Activated T-cell treated with anti-CD3 and anti-CD28 coated beads, Interleukin-2, amount 50 U/mL, for 48 hours (primary cell): ENCODE measurements at regions not wholly inside any gene's neighbourhood (a gene's known extent, or its start where the extent isn't known, plus 50 kb on each side); places are given as distances from the start of the nearest gene placed in this dataset.

Experiments
- DNase-seq, 2 experiments: peaks; one replicate each; pipeline ENCODE4 v3.0.0-alpha.2; 2020

DNA sequence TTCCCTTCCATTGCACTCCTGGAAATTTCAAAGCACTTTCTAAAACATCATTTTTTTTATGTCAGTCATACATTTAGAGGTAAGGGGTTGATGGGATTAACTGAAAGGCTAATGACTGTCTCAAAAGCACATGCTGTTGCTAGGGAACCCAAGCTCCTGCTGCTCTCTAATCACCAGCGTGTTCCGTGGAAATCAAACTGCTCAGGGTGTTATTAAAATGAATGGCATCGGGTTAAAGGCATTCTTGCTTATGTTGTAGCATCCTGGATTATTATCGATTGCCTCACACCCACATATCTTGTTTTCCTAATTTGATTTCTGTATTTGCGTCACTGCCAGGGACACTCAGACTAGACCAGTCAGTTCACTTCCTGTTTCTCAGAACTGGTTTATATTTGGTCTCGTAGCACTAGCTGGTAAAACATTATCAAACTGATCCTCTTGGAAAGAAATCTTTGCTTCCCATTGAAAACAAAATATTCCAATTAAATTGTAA lies 216.5 kb upstream of the MKLN1 start:
- DNase-seq: no peak

DNA sequence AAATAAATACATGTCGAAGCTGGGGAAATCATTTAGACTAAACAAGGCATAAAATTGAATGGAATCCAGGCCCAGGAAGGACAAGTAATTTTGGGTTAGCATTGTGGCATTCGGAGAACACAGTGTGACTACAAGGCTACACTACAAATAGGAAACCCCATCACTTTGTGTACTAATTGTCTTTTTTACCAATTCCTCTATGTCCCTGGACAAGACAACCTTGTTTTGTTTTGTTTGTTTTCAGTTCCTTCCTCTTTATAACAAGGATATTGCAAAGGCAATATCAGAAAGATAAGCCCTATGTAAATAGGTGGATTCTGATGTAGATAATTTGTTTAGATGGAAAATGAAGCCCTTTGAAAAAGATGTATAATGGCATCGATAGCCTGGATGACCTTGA lies 215.9 kb upstream of the MKLN1 start:
- no peak for DNase-seq

DNA sequence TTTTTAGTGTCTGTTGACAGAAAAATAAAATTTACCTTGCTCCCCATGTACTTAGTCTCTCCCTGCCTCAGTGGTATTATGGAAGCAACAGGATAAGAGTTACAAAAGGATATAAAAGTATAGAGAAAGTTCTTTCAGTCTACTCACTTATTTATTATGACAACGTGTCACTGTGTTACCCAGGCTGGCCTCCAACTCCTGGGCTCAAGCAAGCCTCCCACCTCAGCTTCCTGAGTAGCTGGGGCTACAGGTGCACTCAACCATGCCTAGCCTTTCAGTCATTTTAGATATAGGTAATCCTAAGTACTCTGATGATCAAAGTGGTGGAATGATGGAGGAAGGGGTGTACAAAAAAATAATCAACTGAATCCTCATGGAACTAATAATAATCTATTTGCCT lies 215.2 kb upstream of the MKLN1 start:
- DNase-seq: no peak

DNA sequence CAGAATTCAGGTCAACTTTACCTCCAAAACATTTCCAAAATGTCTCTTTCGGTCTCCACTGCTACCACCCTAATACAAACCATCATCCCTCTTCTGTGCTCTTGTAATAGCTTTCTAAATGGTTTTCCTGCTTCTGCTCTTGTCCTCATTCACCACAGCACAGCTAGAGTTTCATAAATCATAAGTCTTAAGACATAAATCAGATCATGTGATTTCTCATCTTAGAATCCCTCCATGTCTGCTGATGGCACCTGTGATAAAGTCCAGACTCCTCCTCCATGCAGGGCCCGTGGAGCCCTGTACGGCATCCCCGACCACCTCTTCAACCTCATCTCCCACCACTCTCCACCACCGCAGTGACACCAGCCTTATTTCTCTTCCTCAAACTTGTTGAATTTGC lies 212.3 kb upstream of the MKLN1 start:
- DNase-seq: no peak

DNA sequence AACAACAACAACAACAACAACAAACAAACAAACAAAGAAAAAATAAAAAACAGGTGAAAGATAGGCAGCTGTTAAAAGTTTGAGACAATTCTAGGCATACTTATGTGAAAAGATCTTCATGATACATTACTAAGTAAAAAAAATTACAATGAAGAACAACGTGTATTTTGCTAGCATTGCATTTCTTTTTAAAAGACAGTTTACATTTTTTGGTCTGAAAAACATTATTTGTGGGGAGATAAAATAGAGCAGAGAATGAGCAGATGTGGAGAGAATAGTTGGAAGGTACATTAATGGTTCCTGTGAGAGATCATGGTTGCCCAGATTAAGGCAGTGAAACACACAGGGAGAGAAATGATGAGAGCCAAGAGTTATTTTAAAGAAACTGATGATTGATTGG lies 210.2 kb upstream of the MKLN1 start:
- DNase-seq: no peak

DNA sequence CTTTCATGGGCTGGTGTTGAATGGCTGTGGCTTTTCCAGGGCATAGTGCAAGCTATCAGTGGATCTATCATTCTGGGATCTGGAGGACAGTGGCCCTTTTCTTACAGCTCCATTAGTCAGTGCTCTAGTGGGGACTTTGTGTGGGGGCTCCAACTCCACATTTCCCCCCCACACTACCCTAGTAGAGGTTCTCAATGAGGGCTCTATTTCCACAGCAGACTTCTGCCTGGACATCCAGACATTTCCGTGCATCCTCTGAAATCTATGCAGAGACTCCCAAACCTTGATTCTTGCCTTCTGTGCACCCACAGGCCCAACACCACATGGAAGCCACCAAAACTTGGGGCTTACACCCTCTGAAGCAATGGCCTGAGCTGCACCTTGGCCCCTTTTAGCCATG lies 208.3 kb upstream of the MKLN1 start:
- DNase-seq: no peak

DNA sequence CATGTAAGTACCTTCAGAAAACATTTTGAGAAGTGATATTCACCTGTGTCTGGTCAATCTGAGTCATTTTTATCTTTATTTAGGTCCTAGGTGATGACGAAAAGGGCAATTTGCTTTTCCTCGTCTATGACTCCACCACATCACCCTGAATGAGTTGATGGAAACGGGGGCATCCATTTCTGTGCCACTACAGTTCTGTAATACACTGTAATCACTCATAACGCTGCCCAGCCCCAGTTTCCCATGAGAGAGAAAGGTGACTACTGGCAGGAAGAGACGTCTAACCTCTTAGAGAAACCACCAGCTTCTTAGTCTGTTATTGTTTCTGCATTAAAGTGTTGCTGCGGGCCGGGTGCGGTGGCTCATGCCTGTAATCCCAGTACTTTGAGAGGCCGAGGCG lies 205.3 kb upstream of the MKLN1 start:
- no peak for DNase-seq

DNA sequence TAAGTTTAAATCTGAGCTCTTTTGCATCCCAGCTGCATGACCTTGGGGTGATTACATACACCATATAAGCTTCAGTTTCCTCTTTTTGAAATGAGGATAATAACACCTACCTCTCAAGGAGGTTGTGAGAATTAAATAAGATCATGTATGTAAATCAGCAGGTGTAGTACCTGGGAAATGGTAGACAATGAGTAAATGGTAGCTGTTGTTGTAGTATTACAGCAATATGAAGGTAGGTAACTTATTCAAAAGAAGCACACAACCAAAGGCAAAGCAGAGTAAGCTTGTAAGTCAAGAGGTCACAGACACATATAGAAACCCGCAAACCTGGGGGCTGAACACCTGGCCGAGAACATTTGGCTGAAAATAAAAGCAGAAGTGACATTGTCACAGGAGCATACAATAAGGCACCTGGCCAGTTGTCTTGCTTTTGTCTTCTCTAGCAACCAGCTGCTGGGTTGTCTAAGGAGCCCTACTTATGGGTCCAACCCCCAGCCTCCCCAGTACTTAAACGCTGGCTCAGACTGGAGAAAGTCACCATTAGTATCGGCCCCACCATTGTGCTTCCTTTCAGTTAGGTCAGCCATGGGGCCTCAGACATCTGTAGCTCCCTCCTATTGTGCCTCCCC lies 203.6 kb upstream of the MKLN1 start:
- no peak for DNase-seq

DNA sequence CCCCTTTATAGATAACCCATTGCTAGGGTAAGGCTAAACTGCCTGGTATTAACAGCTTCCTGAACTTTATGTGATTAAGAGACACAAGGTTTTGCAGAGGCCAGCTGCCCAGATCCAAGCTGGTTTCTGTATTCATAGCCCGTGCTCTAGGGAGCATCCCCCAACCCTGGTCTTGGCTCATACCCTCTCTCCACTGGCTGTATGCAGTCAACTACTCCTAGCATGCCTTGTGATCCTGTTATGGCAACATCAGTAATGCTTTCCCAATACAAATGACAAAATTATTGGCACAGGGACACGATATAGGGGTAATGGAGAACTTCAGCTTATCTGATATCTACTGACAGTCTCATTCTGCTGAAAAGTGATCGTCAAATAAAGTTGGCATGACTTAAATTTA lies 202.8 kb upstream of the MKLN1 start:
- DNase-seq: no peak

DNA sequence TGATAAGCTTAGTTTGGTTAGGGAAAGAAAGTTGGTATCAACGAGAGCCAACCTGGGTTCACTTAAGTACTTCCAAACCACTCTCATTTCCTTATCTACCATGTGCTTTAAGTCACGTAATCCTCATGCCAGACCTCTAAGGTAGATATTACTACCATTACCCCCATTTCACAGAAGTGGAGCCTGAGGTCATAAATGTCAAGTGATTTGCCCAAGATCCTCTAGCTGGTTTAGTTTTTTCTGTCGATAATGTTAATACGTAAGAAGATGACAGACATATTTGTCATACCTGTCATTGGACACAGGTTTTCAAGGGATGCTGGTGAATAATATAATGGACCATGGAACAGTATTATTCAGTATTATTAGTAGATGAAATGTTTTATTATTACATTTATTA lies 197.4 kb upstream of the MKLN1 start:
- DNase-seq: no peak

DNA sequence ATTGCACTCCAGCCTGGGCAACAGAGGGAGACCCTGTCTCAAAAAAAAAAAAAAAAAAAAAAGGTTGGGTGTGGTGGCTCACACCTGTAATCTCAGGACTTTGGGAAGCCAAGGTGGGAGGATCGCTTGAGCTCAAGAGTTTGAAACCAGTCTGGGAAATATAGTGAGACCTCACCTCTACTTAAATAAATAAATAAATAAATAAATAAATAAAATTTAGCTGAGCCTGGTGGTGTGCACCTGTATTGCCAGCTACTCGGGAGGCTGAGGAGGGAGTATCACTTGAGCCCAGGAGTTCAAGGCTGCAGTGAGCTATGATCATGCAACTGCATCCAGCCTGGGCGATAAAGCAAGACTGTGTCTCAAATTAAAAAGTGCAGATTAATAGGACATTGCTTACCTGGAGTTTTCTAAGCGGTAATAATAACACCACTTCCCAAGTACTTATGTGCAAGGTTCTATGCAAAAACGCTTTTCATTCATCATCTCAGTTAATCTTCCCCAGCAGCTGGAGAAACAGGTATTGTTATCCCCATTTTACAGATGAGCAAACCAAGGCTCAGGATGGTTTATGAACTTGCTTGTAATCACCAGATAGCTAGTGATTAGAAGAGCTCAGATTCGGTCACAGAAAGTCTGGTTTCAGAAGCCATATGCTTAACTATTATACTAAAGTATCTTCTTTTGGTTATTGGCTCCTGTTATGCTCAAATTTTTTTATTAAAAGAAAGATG lies 196.5 kb upstream of the MKLN1 start:
- DNase-seq: no peak

DNA sequence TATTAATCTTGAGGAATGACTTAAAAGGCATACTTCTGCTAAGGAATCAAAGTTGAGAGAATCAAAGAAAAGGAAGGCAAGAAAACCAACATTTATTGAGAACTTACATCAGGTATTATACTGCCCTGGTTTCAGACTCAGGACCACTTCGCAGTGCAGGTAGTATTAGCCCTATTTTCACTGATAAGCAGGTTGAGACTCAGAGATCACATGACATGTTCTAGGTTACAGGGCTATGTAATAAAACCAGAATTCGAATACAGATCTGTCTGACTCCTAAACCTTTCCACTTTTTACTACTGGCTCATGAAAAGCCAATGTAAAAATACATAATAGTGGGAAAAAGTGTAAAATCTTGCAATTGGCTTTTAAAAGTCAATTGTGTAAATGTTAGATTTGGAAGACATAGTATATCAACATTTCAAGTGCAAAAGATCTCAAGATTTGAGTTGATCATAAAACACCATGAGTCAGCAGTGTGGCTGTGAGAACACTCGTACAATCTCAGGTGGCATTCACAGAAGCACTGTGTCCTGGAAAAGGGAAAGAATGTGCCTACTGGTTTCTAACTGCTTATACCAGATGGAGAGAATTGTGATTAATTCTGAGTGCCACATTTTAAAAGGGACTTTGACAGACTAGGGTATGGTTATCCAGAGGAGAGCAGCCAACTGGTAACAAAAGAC lies 195.8 kb upstream of the MKLN1 start:
- DNase-seq: no peak

DNA sequence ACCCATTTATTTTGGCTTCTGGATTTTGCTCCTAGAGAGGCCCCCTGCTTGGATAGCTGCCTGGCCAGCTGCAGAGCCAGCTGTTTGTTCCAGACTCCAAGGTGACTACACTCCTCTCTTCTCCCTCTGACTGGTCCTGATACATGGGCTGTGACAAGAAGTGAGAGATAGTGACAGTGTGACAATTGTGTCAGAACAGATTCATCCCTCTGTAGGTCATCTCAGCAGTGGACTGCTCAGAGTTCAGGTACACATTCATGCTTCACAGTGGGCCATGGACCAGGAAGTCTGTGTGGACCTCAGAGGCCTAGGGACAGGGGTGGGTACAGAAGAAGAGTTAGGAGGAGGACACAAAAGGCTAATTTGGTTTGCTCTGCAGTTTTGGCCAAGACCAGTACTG lies 188.2 kb upstream of the MKLN1 start:
- no peak for DNase-seq

DNA sequence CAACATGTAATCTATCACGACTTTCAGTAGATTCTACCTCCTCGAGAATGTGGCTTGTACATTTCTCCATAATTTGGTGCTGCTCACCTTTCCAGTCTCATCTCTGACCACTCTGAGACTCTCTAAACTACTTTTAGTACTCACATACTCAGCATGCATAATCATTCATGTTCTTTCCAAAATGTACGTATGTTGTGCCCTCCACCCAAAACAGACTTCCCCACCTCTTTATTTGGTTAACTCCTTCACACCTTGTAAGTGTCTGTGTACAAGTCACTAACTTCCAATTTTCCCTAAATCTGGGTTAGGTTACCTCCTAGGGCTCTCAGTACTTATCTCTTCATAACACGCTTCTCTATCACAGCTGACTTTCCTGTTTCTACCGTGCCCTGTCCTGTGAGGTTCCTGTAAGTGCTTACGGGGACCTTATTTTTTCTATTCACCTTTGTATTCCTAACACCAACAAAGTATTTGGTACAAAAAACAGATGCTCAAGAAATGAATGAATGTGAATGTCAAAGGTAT lies 186.2 kb upstream of the MKLN1 start:
- DNase-seq: no peak

DNA sequence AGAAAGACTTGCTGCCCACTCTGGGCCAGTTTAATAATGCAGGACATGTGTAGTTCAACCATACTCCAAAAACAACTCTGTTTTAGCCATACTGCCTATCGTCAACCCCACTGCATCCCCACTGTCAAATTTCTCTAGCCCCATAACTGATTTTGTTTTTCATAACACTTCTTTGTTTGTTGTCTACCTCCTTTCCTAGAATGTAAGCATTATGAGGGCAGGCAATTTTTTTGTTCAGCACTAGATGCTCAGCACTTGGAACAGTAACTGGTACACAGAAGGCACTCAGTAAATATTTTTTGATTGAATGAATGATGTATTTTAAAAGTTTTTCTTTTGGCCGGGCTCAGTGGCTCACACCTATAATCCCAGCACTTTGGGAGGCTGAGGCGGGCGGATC lies 183.8 kb upstream of the MKLN1 start:
- DNase-seq: no peak

DNA sequence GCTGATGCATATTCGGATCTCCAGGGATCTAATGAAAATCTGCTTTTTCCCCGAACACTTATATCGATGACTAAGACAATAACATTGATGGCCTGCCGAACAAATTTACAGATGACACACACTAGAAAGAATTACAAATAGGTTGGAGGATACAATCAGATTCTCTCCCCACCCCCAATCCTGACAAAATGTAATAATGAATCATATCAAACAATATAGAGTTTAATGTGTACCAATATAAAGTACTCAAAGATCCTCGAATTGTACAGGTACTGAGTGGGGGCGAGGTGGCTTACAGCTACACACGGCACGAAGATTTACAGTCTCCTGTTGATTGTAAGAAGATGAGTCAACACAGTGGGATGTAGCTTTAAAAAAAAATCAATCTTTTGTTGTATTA lies 182.7 kb upstream of the MKLN1 start:
- no peak for DNase-seq

DNA sequence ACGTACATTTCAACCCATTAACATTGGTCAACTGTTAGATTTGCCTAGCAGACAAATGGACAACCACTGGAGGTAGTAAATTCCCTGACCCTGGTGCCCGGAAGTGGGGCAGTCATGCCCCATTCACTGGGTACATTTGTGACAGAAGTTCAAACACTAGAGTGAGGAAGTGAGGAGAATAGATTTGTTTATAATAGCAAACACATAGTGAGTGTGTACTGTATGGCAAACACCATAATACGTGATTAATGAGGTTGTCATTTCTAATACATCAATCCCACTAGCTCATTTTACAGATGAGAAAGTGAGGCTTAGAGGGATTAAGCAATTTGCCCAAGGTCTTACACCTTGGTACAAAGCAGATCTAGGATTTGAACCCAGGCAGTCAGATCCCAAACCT lies 181.9 kb upstream of the MKLN1 start:
- DNase-seq: no peak

DNA sequence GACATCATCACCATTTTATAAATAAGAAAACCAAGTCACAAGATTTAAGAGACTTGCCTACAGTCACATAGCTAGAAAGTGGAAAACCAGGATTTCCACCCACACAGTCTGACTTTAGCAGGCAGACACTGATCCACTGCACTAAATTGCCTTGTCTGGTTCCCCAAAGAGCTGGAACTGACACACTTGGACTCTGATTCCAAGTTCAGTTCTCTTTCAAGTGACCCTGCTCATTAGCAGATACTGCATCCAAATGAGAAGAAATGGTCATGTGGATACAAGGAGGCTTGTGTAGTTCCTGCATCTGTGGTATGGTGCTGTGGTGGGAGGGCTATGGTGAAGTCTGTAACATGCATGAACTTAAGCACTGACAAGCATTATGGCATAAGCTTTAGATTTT lies 180.1 kb upstream of the MKLN1 start:
- DNase-seq: no peak

DNA sequence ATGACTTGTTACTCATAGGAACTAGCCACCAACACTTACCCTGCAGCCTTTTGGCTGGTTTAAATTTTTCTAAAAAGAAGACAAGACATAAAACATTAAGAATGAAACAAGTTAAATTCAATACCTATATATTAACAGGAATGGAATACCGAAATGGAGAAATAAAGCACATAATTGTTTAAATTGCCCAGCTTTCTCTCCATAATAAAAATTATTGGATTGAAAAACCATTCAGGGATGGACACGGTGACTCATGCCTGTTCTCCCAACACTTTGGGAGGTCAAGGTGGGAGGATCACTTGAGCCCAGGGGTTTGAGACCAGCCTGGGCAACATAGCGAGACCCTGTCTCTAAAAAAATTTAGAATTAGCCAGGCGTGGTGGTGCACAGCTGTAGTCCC lies 179.4 kb upstream of the MKLN1 start:
- DNase-seq: no peak

DNA sequence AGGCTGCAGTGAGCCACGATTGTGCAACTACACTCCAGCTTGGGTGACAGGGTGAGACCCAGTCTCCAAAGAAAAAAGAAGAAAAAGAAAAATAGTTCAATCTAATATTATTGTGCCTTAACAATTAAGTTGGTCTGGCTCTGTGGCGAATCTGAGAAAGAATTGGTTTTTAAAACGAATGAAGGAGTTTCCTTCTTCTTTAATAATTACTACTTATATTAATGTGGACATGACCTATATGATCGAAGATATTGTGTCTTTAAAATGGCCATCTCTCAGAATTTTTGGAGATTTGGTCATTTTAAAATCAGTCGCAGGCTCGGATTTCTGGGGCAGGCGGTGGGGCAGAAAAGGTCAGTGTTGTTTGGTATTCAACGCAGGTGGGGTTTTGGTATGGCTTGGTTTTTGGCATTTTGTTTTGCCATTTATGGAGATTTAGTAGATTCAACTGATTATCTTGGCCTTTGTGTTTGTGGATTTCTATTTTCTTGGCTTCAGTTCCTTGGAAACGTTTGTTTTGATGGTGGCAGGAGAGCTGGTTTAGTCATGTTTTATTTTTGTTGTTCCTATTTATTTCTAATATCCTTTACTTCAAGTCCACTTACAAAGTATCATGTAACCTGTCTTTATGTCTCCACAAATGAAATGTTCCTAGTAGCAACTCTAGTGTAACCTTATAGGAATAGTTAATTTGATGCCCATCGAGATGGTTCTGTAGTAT lies 178.8 kb upstream of the MKLN1 start:
- DNase-seq: no peak

DNA sequence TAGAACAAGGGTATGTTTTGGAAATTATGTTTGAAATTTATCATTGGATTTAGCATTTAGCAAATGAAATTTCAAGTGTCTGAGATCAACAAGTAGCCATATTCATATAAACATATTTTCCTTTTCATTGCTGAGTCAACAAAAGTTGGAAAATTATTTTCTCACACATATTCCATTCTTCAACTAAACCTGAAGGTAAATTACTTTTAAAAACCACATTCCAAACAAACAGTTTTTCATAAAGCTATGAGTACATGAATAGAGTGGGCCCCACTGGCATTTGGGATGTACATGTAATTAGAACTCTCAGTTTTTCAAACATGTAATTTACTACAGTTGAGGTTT lies 178.3 kb upstream of the MKLN1 start:
- no peak for DNase-seq

DNA sequence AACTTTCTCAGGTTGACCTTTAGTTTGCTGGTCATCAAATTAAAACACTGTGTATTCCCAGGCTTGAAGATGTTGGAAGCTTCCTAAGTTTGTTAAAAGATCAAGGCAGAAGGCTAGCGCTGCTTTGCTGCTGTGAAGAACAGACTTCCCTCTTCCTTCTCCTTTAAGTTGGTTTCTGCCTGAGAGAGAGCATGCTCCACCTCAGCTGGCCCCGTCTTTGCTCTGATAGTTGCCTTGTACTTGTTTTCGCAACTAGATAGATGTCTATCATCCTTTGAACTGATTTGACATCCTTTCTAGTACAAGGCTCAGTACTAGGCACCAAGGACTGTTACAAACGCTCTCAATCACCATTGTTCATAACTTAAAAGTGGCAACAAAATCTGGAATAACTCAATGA lies 177.8 kb upstream of the MKLN1 start:
- no peak for DNase-seq

DNA sequence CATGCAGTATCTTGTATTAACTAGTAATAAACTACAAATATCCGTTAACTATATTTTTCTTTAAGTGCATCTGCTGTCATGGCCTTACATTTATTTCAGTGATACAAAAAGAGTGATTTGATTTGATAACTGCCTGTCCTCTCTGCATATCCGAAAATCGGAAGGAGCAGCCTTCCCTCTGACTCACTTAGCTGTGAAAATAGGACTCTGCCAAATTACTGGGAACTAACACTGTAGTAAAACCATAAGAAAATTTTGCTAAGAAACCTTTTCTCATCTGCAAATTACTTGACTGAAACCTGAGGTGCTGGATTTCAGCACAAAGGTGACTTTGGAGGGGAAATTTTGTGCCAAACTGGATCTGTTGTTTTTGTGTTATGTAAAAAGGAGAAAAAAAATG lies 176.6 kb upstream of the MKLN1 start:
- DNase-seq: no peak

DNA sequence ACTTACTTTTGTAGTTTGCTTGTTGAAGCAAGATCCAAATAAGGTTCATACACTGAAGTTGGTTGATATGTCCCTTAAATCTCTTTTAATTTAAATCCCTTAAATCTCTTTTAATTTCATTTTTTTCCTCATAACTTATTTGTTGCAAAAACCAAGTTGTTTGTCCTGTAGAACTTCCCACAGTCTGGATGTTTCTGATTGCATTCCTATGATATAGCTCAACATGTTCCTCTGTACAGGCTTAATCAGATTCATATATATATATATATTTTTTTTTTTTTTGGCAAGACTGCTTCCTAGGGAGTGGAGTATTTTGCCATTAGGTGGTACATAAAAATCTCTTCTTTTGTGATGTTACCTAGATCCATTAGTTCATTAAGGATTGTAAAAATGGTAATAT lies 174.9 kb upstream of the MKLN1 start:
- no peak for DNase-seq
